Erythroblast (primary cell): ENCODE measurements at regions not wholly inside any gene's neighbourhood (a gene's known extent, or its start where the extent isn't known, plus 50 kb on each side); places are given as distances from the start of the nearest gene placed in this dataset.

ENCODE experiments used
- GATA1 ChIP-seq: IDR thresholded peaks from 2 replicates; pipeline ENCODE4 v1.6.1; 2011; ENCODE audit warnings: low read depth, mild to moderate bottlenecking, control low read depth, low read length, moderate library complexity
- POLR2A ChIP-seq: IDR thresholded peaks from 2 replicates; pipeline ENCODE4 v1.6.1; 2011; ENCODE audit warnings: mild to moderate bottlenecking, low read length

DNA sequence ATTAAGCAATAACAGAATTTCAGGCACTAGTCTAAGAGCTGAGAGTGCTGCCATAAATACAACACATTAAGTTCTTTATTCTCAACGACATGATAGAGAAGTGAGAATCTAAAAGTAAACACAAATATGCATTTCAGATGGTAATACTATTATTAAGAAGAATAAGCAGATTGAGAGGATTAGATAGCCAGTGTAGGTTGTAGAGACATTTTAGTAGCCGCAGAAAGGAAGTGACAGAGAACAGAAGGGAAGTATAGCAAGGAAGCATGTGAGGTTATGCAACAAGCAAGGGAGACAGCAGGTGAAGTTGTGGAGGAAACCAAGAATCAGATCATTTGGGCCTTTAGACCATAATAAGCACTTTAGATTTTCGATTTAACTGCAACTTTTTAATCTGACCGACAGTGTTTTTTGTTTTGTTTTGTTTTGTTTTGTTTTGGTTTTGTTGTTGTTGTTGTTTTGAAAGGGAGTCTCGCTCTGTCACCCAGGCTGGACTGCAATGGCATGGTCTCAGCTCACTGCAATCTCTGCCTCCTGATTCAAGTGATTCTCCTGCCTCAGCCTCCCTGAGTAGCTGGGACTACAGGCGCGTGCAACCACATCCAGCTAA, 737.0 kb upstream of the ADGRB3 start:
- TF ChIP-seq POLR2A (no peak), GATA1 (no peak)
